Vagina (tissue), 2 donors: ENCODE measurements at regions not wholly inside any gene's neighbourhood (a gene's known extent, or its start where the extent isn't known, plus 50 kb on each side); places are given as distances from the start of the nearest gene placed in this dataset.

Experiments
- DNase-seq, 2 donors: peaks; one replicate each; pipeline ENCODE4 v3.0.0-alpha.2; 2017; ENCODE audit errors: extremely low spot score in 2 of 2
- H3K27ac ChIP-seq: fragments of 200-600 bp; sonication (generic); one replicate; pipeline ENCODE4 v1.5.1; 2019
- H3K27me3 ChIP-seq: fragments of 200-600 bp; sonication (generic); one replicate; pipeline ENCODE4 v1.5.1; 2019
- H3K36me3 ChIP-seq, 2 donors: fragments of 200-600 bp; sonication (generic); one replicate each; pipeline ENCODE4 v1.5.1; 2017 to 2019
- H3K4me1 ChIP-seq: fragments of 200-600 bp; sonication (generic); one replicate; pipeline ENCODE4 v1.5.1; 2019
- H3K4me3 ChIP-seq, 2 donors: fragments of 200-600 bp; sonication (generic); 1 replicate in 1 of 2; 2 replicates in 1 of 2; pipeline ENCODE4 v1.5.1; 2016 to 2019
- H3K9me3 ChIP-seq: fragments of 200-600 bp; sonication (generic); one replicate; pipeline ENCODE4 v1.5.1; 2019
- POLR2A ChIP-seq, 2 donors: fragments of 450-650 bp; IDR thresholded peaks; one replicate each; pipeline ENCODE4 v1.6.1; 2017; ENCODE audit warnings: antibody characterized with exemption in 2 of 2, mild to moderate bottlenecking in 2 of 2, moderate library complexity in 2 of 2
- POLR2AphosphoS5 ChIP-seq, 2 donors: sonication (generic); formaldehyde crosslinking; IDR thresholded peaks; one replicate each; pipeline ENCODE4 v1.9.0; 2017; ENCODE audit warnings: antibody characterized with exemption in 2 of 2, mild to moderate bottlenecking in 2 of 2, low read depth in 1 of 2; ENCODE audit not compliant: insufficient read depth in 1 of 2
- intact Hi-C: fragments of 100-400 bp; cut with DNase I; formaldehyde crosslinking; loops from one replicate; pipeline ENCODE4 v1.15.1; 2023
- TF ChIP-seq, protein P1 (sequence below), 3 experiments: fragments of 450-650 bp in 2 of 3; fragments of 200-600 bp in 1 of 3; sonication (generic) in 1 of 3; IDR thresholded peaks; one replicate each; pipeline ENCODE4 v1.5.1; 2017 to 2019; ENCODE audit warnings: antibody characterized with exemption in 3 of 3, mild to moderate bottlenecking in 2 of 3, moderate library complexity in 2 of 3

DNA sequence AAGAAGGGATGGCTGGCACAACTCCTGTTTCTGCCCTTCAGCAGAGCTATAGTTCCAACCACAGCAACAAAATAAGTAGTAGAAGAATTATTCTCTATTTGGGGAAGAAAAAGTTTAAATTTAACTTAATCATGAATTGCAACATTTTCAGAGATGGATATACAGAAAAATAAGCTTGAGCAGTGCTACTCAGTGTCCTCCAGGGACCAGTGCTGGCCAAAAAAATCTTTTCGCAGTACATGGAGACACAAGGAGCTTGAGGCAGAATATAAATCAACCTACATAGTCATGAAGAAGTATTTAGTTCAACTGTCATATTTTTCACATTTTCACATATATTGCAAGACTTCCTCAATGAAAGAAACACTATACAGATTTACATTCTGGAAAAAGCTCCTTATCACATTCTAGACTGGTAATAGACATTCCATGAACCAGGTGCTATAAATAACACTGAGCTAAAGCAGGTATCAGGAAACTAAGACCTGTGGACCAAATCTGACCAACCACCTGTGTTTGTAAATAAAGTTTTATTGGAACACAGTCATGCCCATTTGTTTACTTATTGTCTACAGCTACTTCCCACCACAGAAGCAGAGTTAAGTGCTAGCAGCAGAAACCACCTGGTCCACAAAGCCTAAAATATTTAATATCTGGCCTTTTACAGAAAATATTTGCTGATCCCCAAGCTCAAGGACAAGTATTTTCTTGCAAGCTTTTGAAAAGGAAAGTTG lies 101.9 kb downstream of the RGS21 start:
- H3K36me3 ChIP-seq, result no peaks in the 10 kb centered on the region
- H3K4me1 ChIP-seq, result no peaks in the 10 kb centered on the region
- no peak overlapping the region for H3K27ac ChIP-seq
- TF ChIP-seq, protein P1, sequence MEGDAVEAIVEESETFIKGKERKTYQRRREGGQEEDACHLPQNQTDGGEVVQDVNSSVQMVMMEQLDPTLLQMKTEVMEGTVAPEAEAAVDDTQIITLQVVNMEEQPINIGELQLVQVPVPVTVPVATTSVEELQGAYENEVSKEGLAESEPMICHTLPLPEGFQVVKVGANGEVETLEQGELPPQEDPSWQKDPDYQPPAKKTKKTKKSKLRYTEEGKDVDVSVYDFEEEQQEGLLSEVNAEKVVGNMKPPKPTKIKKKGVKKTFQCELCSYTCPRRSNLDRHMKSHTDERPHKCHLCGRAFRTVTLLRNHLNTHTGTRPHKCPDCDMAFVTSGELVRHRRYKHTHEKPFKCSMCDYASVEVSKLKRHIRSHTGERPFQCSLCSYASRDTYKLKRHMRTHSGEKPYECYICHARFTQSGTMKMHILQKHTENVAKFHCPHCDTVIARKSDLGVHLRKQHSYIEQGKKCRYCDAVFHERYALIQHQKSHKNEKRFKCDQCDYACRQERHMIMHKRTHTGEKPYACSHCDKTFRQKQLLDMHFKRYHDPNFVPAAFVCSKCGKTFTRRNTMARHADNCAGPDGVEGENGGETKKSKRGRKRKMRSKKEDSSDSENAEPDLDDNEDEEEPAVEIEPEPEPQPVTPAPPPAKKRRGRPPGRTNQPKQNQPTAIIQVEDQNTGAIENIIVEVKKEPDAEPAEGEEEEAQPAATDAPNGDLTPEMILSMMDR (IDR thresholded peaks at IDR 0.05), result no peak
- TF ChIP-seq POLR2A (IDR thresholded peaks at IDR 0.05) (no peak), POLR2AphosphoS5 (IDR thresholded peaks at IDR 0.05; ENCODE audit: insufficient read depth in 1 of 2, low read depth in 1 of 2) (no peak)
- no peaks in the 10 kb centered on the region for H3K9me3 ChIP-seq
- no peaks in the 10 kb centered on the region for H3K27me3 ChIP-seq
- no peak for DNase-seq
- intact Hi-C loops, result no loop called here
- no peak overlapping the region for H3K4me3 ChIP-seq

DNA sequence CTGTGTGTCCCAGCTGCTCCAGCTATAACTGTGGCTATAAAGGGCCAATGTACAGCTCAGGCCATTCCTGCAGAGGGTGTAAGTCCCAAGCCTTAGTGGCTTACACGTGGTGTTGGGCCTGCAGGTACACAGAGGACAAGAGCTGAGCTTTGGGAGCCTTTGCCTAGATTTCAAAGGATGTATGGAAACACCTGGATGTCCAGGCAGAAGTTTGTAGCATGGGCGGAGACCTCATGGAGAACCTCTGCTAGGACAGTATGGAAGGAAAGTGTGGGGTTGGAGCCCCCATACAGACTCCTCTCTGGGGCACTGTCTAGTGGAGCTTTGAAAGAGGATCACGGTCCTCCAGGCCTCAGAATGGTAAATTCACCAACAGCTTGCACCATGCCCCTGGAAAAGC lies 113.9 kb downstream of the RGS21 start:
- H3K4me1 ChIP-seq, result no peaks in the 10 kb centered on the region
- H3K36me3 ChIP-seq, result no peaks in the 10 kb centered on the region
- DNase-seq, result no peak
- intact Hi-C loops, result no loop called here
- no peak overlapping the region for H3K27ac ChIP-seq
- H3K9me3 ChIP-seq, result no peaks in the 10 kb centered on the region
- TF ChIP-seq, protein P1 (IDR thresholded peaks at IDR 0.05), result no peak
- TF ChIP-seq POLR2AphosphoS5 (IDR thresholded peaks at IDR 0.05; ENCODE audit: insufficient read depth in 1 of 2, low read depth in 1 of 2) (no peak), POLR2A (IDR thresholded peaks at IDR 0.05) (no peak)
- H3K4me3 ChIP-seq, result no peak overlapping the region
- no peaks in the 10 kb centered on the region for H3K27me3 ChIP-seq

DNA sequence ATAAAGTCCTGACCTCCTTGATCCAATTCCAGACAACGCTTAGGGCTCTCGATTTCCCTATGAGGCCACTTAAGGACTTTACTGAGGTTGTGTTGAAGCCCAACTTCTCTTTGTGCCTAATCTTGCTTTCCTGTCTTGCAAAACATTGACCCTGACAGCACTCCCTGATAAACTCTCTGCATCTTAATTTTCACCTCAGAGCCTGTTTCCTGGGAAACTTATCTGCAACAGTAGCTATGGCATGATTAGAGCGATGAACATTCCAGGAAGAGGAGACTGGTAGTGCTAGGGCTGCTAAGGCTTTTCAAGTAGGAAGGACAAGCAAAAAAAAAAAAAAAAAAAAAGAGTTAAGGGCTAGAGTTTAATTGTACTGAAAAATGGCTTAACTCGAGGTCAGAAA lies 118.9 kb downstream of the RGS21 start:
- no peaks in the 10 kb centered on the region for H3K4me1 ChIP-seq
- H3K4me3 ChIP-seq, result no peak overlapping the region
- intact Hi-C loops, result no loop called here
- no peak for TF ChIP-seq POLR2A (IDR thresholded peaks at IDR 0.05)
- no peak for TF ChIP-seq POLR2AphosphoS5 (IDR thresholded peaks at IDR 0.05; ENCODE audit: insufficient read depth in 1 of 2, low read depth in 1 of 2)
- TF ChIP-seq, protein P1 (IDR thresholded peaks at IDR 0.05), result no peak
- H3K27ac ChIP-seq, result no peak overlapping the region
- no peak for DNase-seq
- H3K9me3 ChIP-seq, result no peaks in the 10 kb centered on the region
- no peaks in the 10 kb centered on the region for H3K27me3 ChIP-seq
- no peaks in the 10 kb centered on the region for H3K36me3 ChIP-seq

DNA sequence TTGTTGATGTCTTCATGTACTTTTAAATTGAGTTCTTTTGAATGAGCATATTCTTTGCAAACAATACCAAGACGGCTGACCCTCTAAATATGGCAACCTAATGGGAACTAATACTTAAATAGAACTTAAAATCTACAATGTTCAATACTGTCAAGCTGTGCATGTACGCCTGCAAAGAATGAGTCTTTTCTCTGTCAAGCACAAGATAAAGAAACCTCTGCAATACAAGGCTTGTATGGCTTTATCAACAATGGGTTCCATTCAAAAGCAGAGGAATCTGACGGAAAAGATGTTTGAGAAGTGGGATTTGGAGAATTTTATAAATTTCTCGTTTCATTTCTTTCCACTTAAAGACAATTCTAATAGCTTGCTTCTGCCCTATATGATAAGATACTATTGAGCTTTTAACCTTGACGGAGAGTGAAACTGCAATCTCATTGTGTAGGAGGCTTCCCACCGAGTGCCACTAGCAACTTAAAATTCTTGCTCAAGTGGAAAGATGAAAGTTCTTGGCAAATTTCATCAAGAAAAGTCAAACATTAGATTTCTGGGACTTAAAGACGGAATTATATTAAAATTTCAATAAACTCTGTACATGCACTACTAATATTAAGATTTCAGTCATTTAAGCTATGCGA lies 119.8 kb downstream of the RGS21 start:
- no peaks in the 10 kb centered on the region for H3K36me3 ChIP-seq
- H3K9me3 ChIP-seq, result no peaks in the 10 kb centered on the region
- no peak overlapping the region for H3K4me3 ChIP-seq
- no peaks in the 10 kb centered on the region for H3K4me1 ChIP-seq
- intact Hi-C loops, result no loop called here
- DNase-seq, result no peak
- TF ChIP-seq, protein P1 (IDR thresholded peaks at IDR 0.05), result no peak
- TF ChIP-seq POLR2AphosphoS5 (IDR thresholded peaks at IDR 0.05; ENCODE audit: insufficient read depth in 1 of 2, low read depth in 1 of 2) (no peak), POLR2A (IDR thresholded peaks at IDR 0.05) (no peak)
- H3K27ac ChIP-seq, result no peak overlapping the region
- no peaks in the 10 kb centered on the region for H3K27me3 ChIP-seq

DNA sequence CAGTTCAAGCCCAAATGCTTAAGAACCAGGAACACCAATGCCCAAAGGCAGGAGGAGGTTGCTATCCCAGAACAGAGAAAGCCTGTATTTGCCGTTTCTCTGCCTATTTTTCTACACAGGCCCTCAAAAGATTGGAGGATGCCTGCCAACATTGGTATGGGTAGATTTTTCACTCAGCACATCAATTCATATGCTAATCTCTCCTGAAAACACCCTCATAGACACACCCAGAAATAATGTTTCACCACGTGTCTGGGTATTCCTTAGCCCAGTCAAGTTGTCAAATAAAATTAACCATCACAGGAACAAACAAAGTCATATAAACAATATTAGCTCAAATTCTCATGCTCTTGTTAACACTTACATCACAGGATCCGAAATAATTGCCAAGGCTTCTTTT lies 121.9 kb downstream of the RGS21 start:
- intact Hi-C loops, result no loop called here
- no peaks in the 10 kb centered on the region for H3K4me1 ChIP-seq
- no peak overlapping the region for H3K4me3 ChIP-seq
- no peaks in the 10 kb centered on the region for H3K9me3 ChIP-seq
- no peak for DNase-seq
- H3K27me3 ChIP-seq, result no peaks in the 10 kb centered on the region
- TF ChIP-seq POLR2A (IDR thresholded peaks at IDR 0.05) (no peak), POLR2AphosphoS5 (IDR thresholded peaks at IDR 0.05; ENCODE audit: insufficient read depth in 1 of 2, low read depth in 1 of 2) (no peak)
- TF ChIP-seq, protein P1 (IDR thresholded peaks at IDR 0.05), result no peak
- no peak overlapping the region for H3K27ac ChIP-seq
- no peaks in the 10 kb centered on the region for H3K36me3 ChIP-seq
